ENCODE measurements at regions not wholly inside any gene's neighbourhood (a gene's known extent, or its start where the extent isn't known, plus 50 kb on each side); places are given as distances from the start of the nearest gene placed in this dataset.

GRCh38 chr16:85269165-85269564 lies 156.9 kb upstream of the CIBAR2 start:
- no peak overlapping the region for H3K27ac ChIP-seq (ENCODE audit: low read depth, low read length)

GRCh38 chr16:85270374-85270773 lies 158.1 kb upstream of the CIBAR2 start:
- H3K9ac ChIP-seq (ENCODE audit: low read length), result no peak overlapping the region
- H3K36me3 ChIP-seq (ENCODE audit: insufficient read depth, low read length), result no peaks in the 10 kb centered on the region
- H3K27ac ChIP-seq (ENCODE audit: low read depth, low read length), result no peak overlapping the region
- no peak overlapping the region for H3K4me3 ChIP-seq (ENCODE audit: low read depth in 1 of 2, low read length in 2 of 2)
- no peaks in the 10 kb centered on the region for H3K27me3 ChIP-seq (ENCODE audit: control insufficient read depth in 1 of 2, insufficient read depth in 2 of 2, low read length in 2 of 2)
- H3K9me3 ChIP-seq (ENCODE audit: low read length), result no peaks in the 10 kb centered on the region
- no peaks in the 10 kb centered on the region for H3K4me1 ChIP-seq (ENCODE audit: insufficient read depth, low read length)

More at GRCh38 chr16:85269165-85269564, 156.9 kb upstream of the CIBAR2 start:
- no peak overlapping the region for H3K9ac ChIP-seq (ENCODE audit: low read length)
- H3K36me3 ChIP-seq (ENCODE audit: insufficient read depth, low read length), result no peaks in the 10 kb centered on the region
- no peaks in the 10 kb centered on the region for H3K9me3 ChIP-seq (ENCODE audit: low read length)
- no peaks in the 10 kb centered on the region for H3K27me3 ChIP-seq (ENCODE audit: control insufficient read depth in 1 of 2, insufficient read depth in 2 of 2, low read length in 2 of 2)
- no peak overlapping the region for H3K4me3 ChIP-seq (ENCODE audit: low read depth in 1 of 2, low read length in 2 of 2)
- no peaks in the 10 kb centered on the region for H3K4me1 ChIP-seq (ENCODE audit: insufficient read depth, low read length)

GRCh38 chr16:85271198-85271597 lies 158.9 kb upstream of the CIBAR2 start:
- no peak overlapping the region for H3K9ac ChIP-seq (ENCODE audit: low read length)
- no peak overlapping the region for H3K4me3 ChIP-seq (ENCODE audit: low read depth in 1 of 2, low read length in 2 of 2)
- no peaks in the 10 kb centered on the region for H3K27me3 ChIP-seq (ENCODE audit: control insufficient read depth in 1 of 2, insufficient read depth in 2 of 2, low read length in 2 of 2)
- H3K4me1 ChIP-seq (ENCODE audit: insufficient read depth, low read length), result no peaks in the 10 kb centered on the region
- no peaks in the 10 kb centered on the region for H3K36me3 ChIP-seq (ENCODE audit: insufficient read depth, low read length)
- H3K9me3 ChIP-seq (ENCODE audit: low read length), result no peaks in the 10 kb centered on the region
- no peak overlapping the region for H3K27ac ChIP-seq (ENCODE audit: low read depth, low read length)

- Histone ChIP-seq H3K9me3 (ENCODE audit: low read length) (no peaks in the 10 kb centered on the region), H3K27ac (ENCODE audit: low read depth, low read length) (no peak overlapping the region), H3K9ac (ENCODE audit: low read length) (no peak overlapping the region), H3K4me1 (ENCODE audit: insufficient read depth, low read length) (no peaks in the 10 kb centered on the region), H3K27me3 (ENCODE audit: control insufficient read depth in 1 of 2, insufficient read depth in 2 of 2, low read length in 2 of 2) (no peaks in the 10 kb centered on the region), H3K4me3 (ENCODE audit: low read depth in 1 of 2, low read length in 2 of 2) (no peak overlapping the region), H3K36me3 (ENCODE audit: insufficient read depth, low read length) (no peaks in the 10 kb centered on the region)
Measured at GRCh38 chr16:85273293-85273692, 161.0 kb upstream of the CIBAR2 start.

DNA sequence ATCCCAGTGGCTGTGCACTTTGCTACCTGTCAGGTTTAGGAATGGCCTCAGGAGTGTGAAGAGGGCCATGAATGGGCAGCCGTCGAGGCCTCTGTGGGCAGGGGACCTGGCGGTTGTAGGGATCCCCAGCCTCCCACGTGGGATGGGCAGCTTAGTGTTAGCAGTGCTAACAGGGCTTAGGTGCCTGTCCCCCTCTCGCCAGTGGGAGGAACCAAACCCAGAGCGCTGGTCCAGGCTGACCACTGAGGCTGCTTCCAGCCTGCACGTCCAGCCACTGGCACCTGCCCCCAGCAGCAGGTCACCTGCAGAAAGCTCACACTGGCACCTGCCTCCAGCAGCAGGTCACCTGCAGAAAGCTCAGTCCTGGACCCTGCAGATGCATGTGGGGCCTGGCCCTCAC lies 162.2 kb upstream of the CIBAR2 start:
- Histone ChIP-seq H3K4me1 (ENCODE audit: insufficient read depth, low read length) (no peaks in the 10 kb centered on the region), H3K4me3 (ENCODE audit: low read depth in 1 of 2, low read length in 2 of 2) (no peak overlapping the region), H3K9me3 (ENCODE audit: low read length) (no peaks in the 10 kb centered on the region), H3K9ac (ENCODE audit: low read length) (no peak overlapping the region), H3K27ac (ENCODE audit: low read depth, low read length) (no peak overlapping the region), H3K36me3 (ENCODE audit: insufficient read depth, low read length) (no peaks in the 10 kb centered on the region), H3K27me3 (ENCODE audit: control insufficient read depth in 1 of 2, insufficient read depth in 2 of 2, low read length in 2 of 2) (no peaks in the 10 kb centered on the region)

DNA sequence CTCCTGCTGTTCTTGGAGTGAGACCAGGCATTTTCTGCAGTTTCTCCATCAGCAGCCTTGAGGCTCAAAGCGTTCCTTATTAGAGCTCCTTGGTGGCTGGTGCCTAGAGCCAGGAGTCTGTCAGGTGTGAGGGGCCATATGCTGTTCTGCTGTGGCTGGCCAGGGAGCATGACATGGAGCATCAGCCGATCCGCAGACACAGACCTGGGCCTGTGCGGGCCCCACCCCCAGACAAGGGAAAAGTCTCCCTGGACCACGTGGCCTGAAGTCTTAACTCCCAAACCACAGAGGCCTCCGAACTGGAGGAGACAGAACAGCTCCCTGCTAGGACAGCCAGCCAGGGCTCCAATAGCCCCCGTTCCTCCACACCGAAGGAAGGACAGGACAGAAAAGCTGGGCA lies 162.7 kb upstream of the CIBAR2 start:
- Histone ChIP-seq H3K36me3 (ENCODE audit: insufficient read depth, low read length) (no peaks in the 10 kb centered on the region), H3K27me3 (ENCODE audit: control insufficient read depth in 1 of 2, insufficient read depth in 2 of 2, low read length in 2 of 2) (no peaks in the 10 kb centered on the region), H3K9me3 (ENCODE audit: low read length) (no peaks in the 10 kb centered on the region), H3K4me3 (ENCODE audit: low read depth in 1 of 2, low read length in 2 of 2) (no peak overlapping the region), H3K9ac (ENCODE audit: low read length) (no peak overlapping the region), H3K4me1 (ENCODE audit: insufficient read depth, low read length) (no peaks in the 10 kb centered on the region), H3K27ac (ENCODE audit: low read depth, low read length) (no peak overlapping the region)

GRCh38 chr16:85275533-85276249 lies 163.4 kb upstream of the CIBAR2 start:
- Histone ChIP-seq H3K27ac (ENCODE audit: low read depth, low read length) (no peak overlapping the region), H3K4me3 (ENCODE audit: low read depth in 1 of 2, low read length in 2 of 2) (no peak overlapping the region), H3K4me1 (ENCODE audit: insufficient read depth, low read length) (no peaks in the 10 kb centered on the region), H3K27me3 (ENCODE audit: control insufficient read depth in 1 of 2, insufficient read depth in 2 of 2, low read length in 2 of 2) (no peaks in the 10 kb centered on the region), H3K36me3 (ENCODE audit: insufficient read depth, low read length) (no peaks in the 10 kb centered on the region), H3K9me3 (ENCODE audit: low read length) (no peaks in the 10 kb centered on the region), H3K9ac (ENCODE audit: low read length) (no peak overlapping the region)

GRCh38 chr16:85276258-85276657 lies 164.0 kb upstream of the CIBAR2 start:
- Histone ChIP-seq H3K27ac (ENCODE audit: low read depth, low read length) (no peak overlapping the region), H3K36me3 (ENCODE audit: insufficient read depth, low read length) (no peaks in the 10 kb centered on the region), H3K9ac (ENCODE audit: low read length) (no peak overlapping the region), H3K4me3 (ENCODE audit: low read depth in 1 of 2, low read length in 2 of 2) (no peak overlapping the region), H3K9me3 (ENCODE audit: low read length) (no peaks in the 10 kb centered on the region), H3K27me3 (ENCODE audit: control insufficient read depth in 1 of 2, insufficient read depth in 2 of 2, low read length in 2 of 2) (no peaks in the 10 kb centered on the region), H3K4me1 (ENCODE audit: insufficient read depth, low read length) (no peaks in the 10 kb centered on the region)

- H3K9ac ChIP-seq (ENCODE audit: low read length), result no peak overlapping the region
- H3K36me3 ChIP-seq (ENCODE audit: insufficient read depth, low read length), result no peaks in the 10 kb centered on the region
- no peak overlapping the region for H3K4me3 ChIP-seq (ENCODE audit: low read depth in 1 of 2, low read length in 2 of 2)
- no peaks in the 10 kb centered on the region for H3K9me3 ChIP-seq (ENCODE audit: low read length)
- H3K27ac ChIP-seq (ENCODE audit: low read depth, low read length), result no peak overlapping the region
- no peaks in the 10 kb centered on the region for H3K27me3 ChIP-seq (ENCODE audit: control insufficient read depth in 1 of 2, insufficient read depth in 2 of 2, low read length in 2 of 2)
- no peaks in the 10 kb centered on the region for H3K4me1 ChIP-seq (ENCODE audit: insufficient read depth, low read length)
Measured at GRCh38 chr16:85276721-85277120, 164.4 kb upstream of the CIBAR2 start.

DNA sequence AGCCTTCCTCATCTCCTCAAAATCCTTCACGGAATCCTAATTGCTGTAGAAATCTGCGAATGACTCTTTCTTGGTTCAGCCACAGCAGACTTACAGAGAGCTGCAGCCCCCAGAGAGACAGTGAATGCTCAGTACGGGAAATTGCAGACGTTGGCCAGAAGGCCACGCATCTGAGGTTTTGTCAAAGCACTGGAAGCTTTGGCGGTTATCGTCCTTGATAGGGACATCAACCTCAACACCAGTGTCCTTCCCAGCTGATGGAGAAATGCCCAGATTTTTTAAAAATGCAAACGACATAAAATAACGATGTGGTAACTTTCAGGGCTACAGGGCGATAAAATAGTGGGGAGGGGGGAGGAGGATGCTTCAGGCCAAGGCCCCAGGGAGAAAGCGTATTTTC lies 166.6 kb upstream of the CIBAR2 start:
- Histone ChIP-seq H3K36me3 (ENCODE audit: insufficient read depth, low read length) (no peaks in the 10 kb centered on the region), H3K9me3 (ENCODE audit: low read length) (no peaks in the 10 kb centered on the region), H3K27ac (ENCODE audit: low read depth, low read length) (no peak overlapping the region), H3K27me3 (ENCODE audit: control insufficient read depth in 1 of 2, insufficient read depth in 2 of 2, low read length in 2 of 2) (no peaks in the 10 kb centered on the region), H3K9ac (ENCODE audit: low read length) (no peak overlapping the region), H3K4me1 (ENCODE audit: insufficient read depth, low read length) (no peaks in the 10 kb centered on the region), H3K4me3 (ENCODE audit: low read depth in 1 of 2, low read length in 2 of 2) (no peak overlapping the region)

DNA sequence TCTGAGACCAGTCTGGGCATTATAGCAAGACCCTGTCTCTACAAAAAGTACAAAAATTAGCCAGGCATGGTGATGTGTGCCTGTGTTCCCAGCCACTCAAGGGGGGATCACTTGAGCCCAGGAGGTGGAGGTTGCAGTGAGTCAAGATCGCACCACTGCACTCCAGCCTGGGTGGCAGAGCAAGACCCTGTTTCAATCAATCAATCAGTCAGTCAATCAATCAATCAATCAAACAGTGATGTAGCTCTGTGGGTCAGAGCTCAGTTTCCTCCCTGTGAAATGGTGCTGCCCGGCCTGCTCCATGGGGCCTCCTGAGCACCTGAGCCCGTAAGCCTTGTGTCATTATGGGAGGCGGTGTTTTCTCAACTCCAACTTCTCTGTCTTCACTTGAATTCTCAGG lies 167.1 kb upstream of the CIBAR2 start:
- no peaks in the 10 kb centered on the region for H3K27me3 ChIP-seq (ENCODE audit: control insufficient read depth in 1 of 2, insufficient read depth in 2 of 2, low read length in 2 of 2)
- H3K4me3 ChIP-seq (ENCODE audit: low read depth in 1 of 2, low read length in 2 of 2), result no peak overlapping the region
- no peak overlapping the region for H3K9ac ChIP-seq (ENCODE audit: low read length)
- no peaks in the 10 kb centered on the region for H3K36me3 ChIP-seq (ENCODE audit: insufficient read depth, low read length)
- H3K9me3 ChIP-seq (ENCODE audit: low read length), result no peaks in the 10 kb centered on the region
- no peak overlapping the region for H3K27ac ChIP-seq (ENCODE audit: low read depth, low read length)
- no peaks in the 10 kb centered on the region for H3K4me1 ChIP-seq (ENCODE audit: insufficient read depth, low read length)

GRCh38 chr16:85279825-85280545 lies 167.7 kb upstream of the CIBAR2 start:
- Histone ChIP-seq H3K36me3 (ENCODE audit: insufficient read depth, low read length) (no peaks in the 10 kb centered on the region), H3K4me1 (ENCODE audit: insufficient read depth, low read length) (no peaks in the 10 kb centered on the region), H3K9me3 (ENCODE audit: low read length) (no peaks in the 10 kb centered on the region), H3K4me3 (ENCODE audit: low read depth in 1 of 2, low read length in 2 of 2) (no peak overlapping the region), H3K9ac (ENCODE audit: low read length) (no peak overlapping the region), H3K27me3 (ENCODE audit: control insufficient read depth in 1 of 2, insufficient read depth in 2 of 2, low read length in 2 of 2) (no peaks in the 10 kb centered on the region), H3K27ac (ENCODE audit: low read depth, low read length) (no peak overlapping the region)
